OCI-LY7 (cell line): ENCODE measurements at regions not wholly inside any gene's neighbourhood (a gene's known extent, or its start where the extent isn't known, plus 50 kb on each side); places are given as distances from the start of the nearest gene placed in this dataset.

ENCODE experiments used
- CTCF ChIP-seq: fragments of 200-600 bp; sonication (generic); conservative IDR thresholded peaks from 2 replicates; pipeline ENCODE4 v1.5.1; 2014; ENCODE audit warnings: mild to moderate bottlenecking, antibody characterized with exemption, low read length, moderate library complexity, mixed read lengths
- EZH2phosphoT487 ChIP-seq: fragments of 200-600 bp; sonication (generic); IDR thresholded peaks from 2 replicates; pipeline ENCODE4 v1.6.1; 2018; ENCODE audit warnings: low read depth, borderline replicate concordance, mild to moderate bottlenecking, mixed run types, antibody characterized with exemption, low read length, moderate library complexity, mixed read lengths

GRCh38 chr4:54560513-54560912 lies 97.2 kb upstream of the KIT start:
- TF ChIP-seq CTCF (no peak), EZH2phosphoT487 (no peak)
